Uterus (tissue), 2 donors: ENCODE measurements at regions not wholly inside any gene's neighbourhood (a gene's known extent, or its start where the extent isn't known, plus 50 kb on each side); places are given as distances from the start of the nearest gene placed in this dataset.

Experiments used
- POLR2A ChIP-seq, 2 donors: fragments of 450-650 bp; IDR thresholded peaks; one replicate each; pipeline ENCODE4 v1.6.1; 2016; ENCODE audit warnings: antibody characterized with exemption in 2 of 2, mild to moderate bottlenecking in 1 of 2, moderate library complexity in 1 of 2
- TF ChIP-seq, protein P1 (sequence below), 4 experiments: fragments of 200-600 bp in 2 of 4; fragments of 450-650 bp in 2 of 4; sonication (generic) in 2 of 4; IDR thresholded peaks; one replicate each; pipeline ENCODE4 v1.5.1; 2016 to 2019; ENCODE audit warnings: antibody characterized with exemption in 4 of 4, mild to moderate bottlenecking in 2 of 4, moderate library complexity in 1 of 4

DNA sequence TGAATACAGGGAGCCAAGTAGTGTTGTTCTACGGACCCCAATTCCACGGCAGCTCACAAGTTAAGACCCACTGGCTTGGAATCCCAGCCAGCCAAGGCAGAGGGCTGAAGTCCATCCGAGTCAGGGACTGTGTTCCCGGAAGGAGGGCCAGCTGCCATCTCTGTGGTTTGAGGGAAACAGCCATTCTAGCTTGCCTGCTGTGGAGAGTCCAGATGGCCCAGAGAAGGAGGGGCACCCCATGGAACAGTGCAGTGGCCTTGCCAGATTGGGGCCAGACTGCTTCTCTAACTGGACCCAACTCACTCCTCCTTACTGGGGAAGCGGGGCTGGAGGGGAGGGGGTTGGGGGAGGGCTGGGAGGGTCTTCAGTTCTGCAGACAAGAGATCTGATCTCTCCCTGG lies 156.4 kb downstream of the FAM181B start:
- TF ChIP-seq, protein P1, sequence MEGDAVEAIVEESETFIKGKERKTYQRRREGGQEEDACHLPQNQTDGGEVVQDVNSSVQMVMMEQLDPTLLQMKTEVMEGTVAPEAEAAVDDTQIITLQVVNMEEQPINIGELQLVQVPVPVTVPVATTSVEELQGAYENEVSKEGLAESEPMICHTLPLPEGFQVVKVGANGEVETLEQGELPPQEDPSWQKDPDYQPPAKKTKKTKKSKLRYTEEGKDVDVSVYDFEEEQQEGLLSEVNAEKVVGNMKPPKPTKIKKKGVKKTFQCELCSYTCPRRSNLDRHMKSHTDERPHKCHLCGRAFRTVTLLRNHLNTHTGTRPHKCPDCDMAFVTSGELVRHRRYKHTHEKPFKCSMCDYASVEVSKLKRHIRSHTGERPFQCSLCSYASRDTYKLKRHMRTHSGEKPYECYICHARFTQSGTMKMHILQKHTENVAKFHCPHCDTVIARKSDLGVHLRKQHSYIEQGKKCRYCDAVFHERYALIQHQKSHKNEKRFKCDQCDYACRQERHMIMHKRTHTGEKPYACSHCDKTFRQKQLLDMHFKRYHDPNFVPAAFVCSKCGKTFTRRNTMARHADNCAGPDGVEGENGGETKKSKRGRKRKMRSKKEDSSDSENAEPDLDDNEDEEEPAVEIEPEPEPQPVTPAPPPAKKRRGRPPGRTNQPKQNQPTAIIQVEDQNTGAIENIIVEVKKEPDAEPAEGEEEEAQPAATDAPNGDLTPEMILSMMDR (IDR thresholded peaks at IDR 0.05), result no peak
- no peak for TF ChIP-seq POLR2A (IDR thresholded peaks at IDR 0.05)
